ENCODE measurements at regions not wholly inside any gene's neighbourhood (a gene's known extent, or its start where the extent isn't known, plus 50 kb on each side); places are given as distances from the start of the nearest gene placed in this dataset.

DNA sequence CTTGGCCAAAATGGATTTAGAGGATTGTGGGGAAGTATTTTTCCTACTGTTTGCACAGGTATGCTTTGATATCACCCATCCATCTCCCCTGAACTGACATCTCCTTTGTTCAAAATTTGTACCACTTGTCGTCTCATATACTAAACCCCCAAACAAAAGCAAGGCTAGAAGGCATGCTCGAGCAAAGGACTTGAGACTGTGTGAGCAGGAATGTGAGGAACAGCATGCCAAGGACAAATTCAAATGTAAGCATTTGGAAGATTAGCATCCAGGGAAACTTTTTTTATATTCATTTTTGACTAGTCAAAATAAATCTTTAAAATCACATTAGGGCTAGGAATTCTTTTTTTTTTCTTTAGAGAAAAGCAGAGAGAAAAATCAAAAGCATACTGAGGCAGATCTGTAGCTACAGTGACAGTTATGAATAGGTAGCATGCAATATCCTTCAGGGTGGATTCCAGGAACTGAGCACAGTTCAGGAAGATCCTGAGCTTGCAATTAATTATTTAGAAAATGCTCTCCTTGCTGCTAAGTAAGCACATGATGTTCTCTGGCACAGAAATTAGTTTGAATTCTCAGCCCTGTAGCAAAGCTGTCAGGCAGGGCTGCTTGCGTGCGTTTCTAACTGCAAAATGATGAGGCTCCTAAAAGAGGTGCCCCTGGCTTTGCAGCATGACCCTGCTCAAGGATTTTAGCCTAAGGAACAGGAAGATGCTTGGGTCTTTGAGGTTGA is 327.7 kb downstream of the LRIG3 start:
- no peaks in the 10 kb centered on the region for H3K36me3 ChIP-seq (ENCODE audit: control insufficient read depth, insufficient read depth, low read length)
- H3K36me3 Mint-ChIP-seq: no peaks in the 10 kb centered on the region
- no peaks in the 10 kb centered on the region for H3K4me1 ChIP-seq (ENCODE audit: control insufficient read depth, insufficient read depth, low read length, poor library complexity, severe bottlenecking)
- ATAC-seq (ENCODE audit: low read depth in 2 of 2) (no peak), DNase-seq (no peak)
- no peak overlapping the region for H3K4me3 Mint-ChIP-seq
- no peaks in the 10 kb centered on the region for H3K27me3 Mint-ChIP-seq
- no peaks in the 10 kb centered on the region for H3K4me1 Mint-ChIP-seq
- H3K9me3 Mint-ChIP-seq: peaks cover 0 to 2% (median 0%) of the 10 kb centered on the region in 7 donors
- H3K27ac Mint-ChIP-seq: no peak overlapping the region
- no peaks in the 10 kb centered on the region for H3K27me3 ChIP-seq (ENCODE audit: control insufficient read depth, insufficient read depth, low read length)
- no peaks in the 10 kb centered on the region for H3K9me3 ChIP-seq (ENCODE audit: control insufficient read depth in 2 of 2, low read length in 2 of 2)
- no peak overlapping the region for H3K27ac ChIP-seq (ENCODE audit: insufficient read depth, low read length, poor library complexity, severe bottlenecking)
- no peak overlapping the region for H3K4me3 ChIP-seq (ENCODE audit: low read depth, low read length)

DNA sequence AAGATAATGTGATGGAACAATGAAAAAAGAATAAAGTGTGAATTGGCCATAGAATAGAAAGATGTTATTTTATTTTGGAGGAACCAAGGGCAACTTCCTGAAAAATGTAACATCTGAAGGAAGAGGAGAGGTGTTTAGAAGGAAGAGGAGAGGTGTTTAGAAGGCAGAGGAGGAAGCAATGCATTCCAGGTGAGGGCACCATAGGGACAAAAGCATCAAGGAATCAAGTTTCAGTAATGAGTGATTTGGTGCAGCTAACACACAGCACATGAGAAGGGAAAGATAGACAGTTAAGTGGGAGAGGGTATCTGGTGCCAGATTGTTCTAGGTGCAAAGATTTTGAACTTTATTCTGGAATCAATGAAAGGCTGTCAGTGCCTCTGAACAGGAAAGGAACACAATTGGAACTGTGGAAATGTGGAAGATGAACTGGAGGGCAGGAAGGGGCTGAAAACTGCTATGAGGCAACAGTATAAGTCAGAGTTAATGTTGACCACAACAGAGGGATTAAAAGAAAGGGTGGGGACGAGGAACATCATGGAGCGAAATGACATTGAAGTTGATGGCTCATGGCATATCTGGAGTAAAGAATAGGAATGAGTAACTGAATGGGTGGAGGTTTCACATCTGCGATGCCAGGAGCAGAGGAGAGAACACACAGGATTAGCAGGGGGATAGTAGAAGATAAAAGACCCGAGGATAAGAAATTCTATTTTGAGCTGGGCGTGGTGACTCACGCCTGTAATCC is 326.6 kb downstream of the LRIG3 start:
- H3K27ac ChIP-seq (ENCODE audit: insufficient read depth, low read length, poor library complexity, severe bottlenecking): no peak overlapping the region
- Mint-ChIP-seq H3K36me3 (no peaks in the 10 kb centered on the region), H3K27ac (no peak overlapping the region), H3K4me3 (no peak overlapping the region), H3K9me3 (peaks cover 0 to 3% (median 0%) of the 10 kb centered on the region in 7 donors), H3K4me1 (no peaks in the 10 kb centered on the region), H3K27me3 (no peaks in the 10 kb centered on the region)
- H3K4me1 ChIP-seq (ENCODE audit: control insufficient read depth, insufficient read depth, low read length, poor library complexity, severe bottlenecking): no peaks in the 10 kb centered on the region
- H3K27me3 ChIP-seq (ENCODE audit: control insufficient read depth, insufficient read depth, low read length): no peaks in the 10 kb centered on the region
- no peak for ATAC-seq (ENCODE audit: low read depth in 2 of 2)
- H3K9me3 ChIP-seq (ENCODE audit: control insufficient read depth in 2 of 2, low read length in 2 of 2): no peaks in the 10 kb centered on the region
- no peak for DNase-seq
- H3K36me3 ChIP-seq (ENCODE audit: control insufficient read depth, insufficient read depth, low read length): no peaks in the 10 kb centered on the region
- H3K4me3 ChIP-seq (ENCODE audit: low read depth, low read length): no peak overlapping the region

DNA sequence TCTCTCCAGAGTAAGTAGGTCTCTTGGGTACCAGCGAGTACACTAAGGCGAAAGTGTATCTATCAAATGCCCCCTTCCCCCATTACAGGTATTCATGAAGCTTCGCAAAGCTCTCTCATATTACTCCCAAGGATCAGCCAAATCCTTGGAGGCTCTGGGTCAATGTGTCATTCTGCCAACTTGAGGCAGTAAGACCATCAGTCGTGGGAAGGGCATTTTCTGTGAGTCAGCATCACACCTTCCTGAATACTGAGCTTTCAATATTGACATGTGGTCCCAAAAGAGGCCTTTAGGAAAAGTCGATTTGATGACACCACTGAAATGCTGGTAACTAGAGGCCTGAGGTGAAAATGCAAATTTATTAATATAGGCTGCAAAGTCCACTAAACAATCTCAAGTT is 323.9 kb downstream of the LRIG3 start:
- H3K36me3 Mint-ChIP-seq: no peaks in the 10 kb centered on the region
- Histone ChIP-seq H3K36me3 (ENCODE audit: control insufficient read depth, insufficient read depth, low read length) (no peaks in the 10 kb centered on the region), H3K4me1 (ENCODE audit: control insufficient read depth, insufficient read depth, low read length, poor library complexity, severe bottlenecking) (no peaks in the 10 kb centered on the region), H3K27me3 (ENCODE audit: control insufficient read depth, insufficient read depth, low read length) (no peaks in the 10 kb centered on the region), H3K9me3 (ENCODE audit: control insufficient read depth in 2 of 2, low read length in 2 of 2) (no peaks in the 10 kb centered on the region), H3K27ac (ENCODE audit: insufficient read depth, low read length, poor library complexity, severe bottlenecking) (no peak overlapping the region), H3K4me3 (ENCODE audit: low read depth, low read length) (no peak overlapping the region)
- DNase-seq (no peak), ATAC-seq (ENCODE audit: low read depth in 2 of 2) (no peak)
- H3K4me3 Mint-ChIP-seq: no peak overlapping the region
- H3K9me3 Mint-ChIP-seq: peaks cover 0 to 12% (median 1%) of the 10 kb centered on the region in 7 donors
- no peak overlapping the region for H3K27ac Mint-ChIP-seq
- no peaks in the 10 kb centered on the region for H3K27me3 Mint-ChIP-seq
- no peaks in the 10 kb centered on the region for H3K4me1 Mint-ChIP-seq

DNA sequence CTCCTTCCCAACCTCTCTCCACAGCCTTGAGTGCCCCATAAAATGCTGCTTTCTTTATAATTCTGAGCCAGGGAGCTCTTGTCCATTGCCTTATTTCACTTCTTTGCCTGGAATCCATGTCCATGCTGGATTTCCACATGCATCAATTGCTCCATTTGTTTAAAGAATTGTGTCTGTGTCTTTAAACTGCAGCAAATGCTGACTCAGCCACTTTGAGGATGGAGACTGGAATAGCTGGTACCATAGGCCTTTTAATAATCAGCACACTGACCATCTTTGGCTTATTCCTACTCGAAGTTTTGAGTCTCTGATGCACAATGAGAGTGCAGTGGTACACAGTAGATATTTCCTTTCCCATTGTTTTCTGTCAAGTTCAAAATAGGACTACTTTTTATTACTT is 318.8 kb downstream of the LRIG3 start:
- Mint-ChIP-seq H3K27me3 (no peaks in the 10 kb centered on the region), H3K4me1 (no peaks in the 10 kb centered on the region), H3K4me3 (no peak overlapping the region), H3K27ac (no peak overlapping the region), H3K9me3 (peaks cover 0 to 13% (median 2%) of the 10 kb centered on the region in 7 donors), H3K36me3 (no peaks in the 10 kb centered on the region)
- DNase-seq (no peak), ATAC-seq (ENCODE audit: low read depth in 2 of 2) (no peak)
- Histone ChIP-seq H3K36me3 (ENCODE audit: control insufficient read depth, insufficient read depth, low read length) (no peaks in the 10 kb centered on the region), H3K4me3 (ENCODE audit: low read depth, low read length) (no peak overlapping the region), H3K4me1 (ENCODE audit: control insufficient read depth, insufficient read depth, low read length, poor library complexity, severe bottlenecking) (no peaks in the 10 kb centered on the region), H3K9me3 (ENCODE audit: control insufficient read depth in 2 of 2, low read length in 2 of 2) (no peaks in the 10 kb centered on the region), H3K27ac (ENCODE audit: insufficient read depth, low read length, poor library complexity, severe bottlenecking) (no peak overlapping the region), H3K27me3 (ENCODE audit: control insufficient read depth, insufficient read depth, low read length) (no peaks in the 10 kb centered on the region)

DNA sequence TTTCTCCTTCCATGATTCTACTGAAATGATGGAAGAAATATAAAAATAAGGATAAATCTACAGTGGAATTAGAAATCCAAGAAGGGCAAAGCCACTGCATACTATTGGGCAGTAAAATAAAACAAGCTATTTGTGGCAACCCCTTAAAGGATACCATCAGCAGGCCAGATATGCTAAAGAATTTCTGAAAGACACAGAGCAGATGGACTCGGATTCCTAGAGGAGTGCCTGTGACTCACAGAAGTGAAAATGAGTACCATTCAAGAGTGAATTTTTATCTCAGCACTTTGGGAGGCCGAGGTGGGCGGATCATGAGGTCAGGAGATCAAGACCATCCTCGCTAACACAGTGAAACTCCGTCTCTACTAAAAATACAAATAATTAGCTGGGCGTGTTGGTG is 318.1 kb downstream of the LRIG3 start:
- H3K4me3 Mint-ChIP-seq: no peak overlapping the region
- no peak for ATAC-seq (ENCODE audit: low read depth in 2 of 2)

DNA sequence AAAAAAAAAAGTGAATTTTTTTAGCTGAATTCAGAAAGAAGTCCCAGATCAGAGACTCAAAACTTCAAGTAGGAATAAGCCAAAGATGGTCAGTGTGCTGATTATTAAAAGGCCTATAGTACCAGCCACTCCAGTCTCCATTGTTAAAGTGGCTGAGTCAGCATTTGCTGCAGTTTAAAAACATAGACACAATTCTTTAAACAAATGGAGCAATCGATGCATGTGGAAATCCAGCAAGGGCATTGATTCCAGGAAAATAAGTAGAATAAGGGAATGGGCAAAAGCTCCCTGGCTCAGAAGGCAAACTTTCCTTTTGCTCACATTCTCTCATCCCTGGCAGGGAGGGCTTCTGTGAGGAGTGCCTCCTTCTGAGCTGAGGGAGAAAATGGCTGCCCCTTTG is 317.6 kb downstream of the LRIG3 start:
- no peaks in the 10 kb centered on the region for H3K36me3 Mint-ChIP-seq
- H3K27me3 ChIP-seq (ENCODE audit: control insufficient read depth, insufficient read depth, low read length): no peaks in the 10 kb centered on the region
- DNase-seq (no peak), ATAC-seq (ENCODE audit: low read depth in 2 of 2) (no peak)
- H3K4me1 ChIP-seq (ENCODE audit: control insufficient read depth, insufficient read depth, low read length, poor library complexity, severe bottlenecking): no peaks in the 10 kb centered on the region
- no peak overlapping the region for H3K4me3 ChIP-seq (ENCODE audit: low read depth, low read length)
- H3K27ac Mint-ChIP-seq: no peak overlapping the region
- H3K36me3 ChIP-seq (ENCODE audit: control insufficient read depth, insufficient read depth, low read length): no peaks in the 10 kb centered on the region
- H3K4me3 Mint-ChIP-seq: no peak overlapping the region
- H3K4me1 Mint-ChIP-seq: no peaks in the 10 kb centered on the region
- H3K27ac ChIP-seq (ENCODE audit: insufficient read depth, low read length, poor library complexity, severe bottlenecking): no peak overlapping the region
- peaks cover 0 to 11% (median 3%) of the 10 kb centered on the region in 7 donors for H3K9me3 Mint-ChIP-seq
- H3K9me3 ChIP-seq (ENCODE audit: control insufficient read depth in 2 of 2, low read length in 2 of 2): no peaks in the 10 kb centered on the region
- no peaks in the 10 kb centered on the region for H3K27me3 Mint-ChIP-seq

More for the DNA sequence above, 318.1 kb downstream of the LRIG3 start:
- Mint-ChIP-seq H3K36me3 (no peaks in the 10 kb centered on the region), H3K4me1 (no peaks in the 10 kb centered on the region), H3K27ac (no peak overlapping the region), H3K27me3 (no peaks in the 10 kb centered on the region), H3K9me3 (peaks cover 0 to 13% (median 2%) of the 10 kb centered on the region in 7 donors)
- Histone ChIP-seq H3K4me3 (ENCODE audit: low read depth, low read length) (no peak overlapping the region), H3K27ac (ENCODE audit: insufficient read depth, low read length, poor library complexity, severe bottlenecking) (no peak overlapping the region), H3K36me3 (ENCODE audit: control insufficient read depth, insufficient read depth, low read length) (no peaks in the 10 kb centered on the region), H3K4me1 (ENCODE audit: control insufficient read depth, insufficient read depth, low read length, poor library complexity, severe bottlenecking) (no peaks in the 10 kb centered on the region), H3K27me3 (ENCODE audit: control insufficient read depth, insufficient read depth, low read length) (no peaks in the 10 kb centered on the region), H3K9me3 (ENCODE audit: control insufficient read depth in 2 of 2, low read length in 2 of 2) (no peaks in the 10 kb centered on the region)
- DNase-seq: no peak

DNA sequence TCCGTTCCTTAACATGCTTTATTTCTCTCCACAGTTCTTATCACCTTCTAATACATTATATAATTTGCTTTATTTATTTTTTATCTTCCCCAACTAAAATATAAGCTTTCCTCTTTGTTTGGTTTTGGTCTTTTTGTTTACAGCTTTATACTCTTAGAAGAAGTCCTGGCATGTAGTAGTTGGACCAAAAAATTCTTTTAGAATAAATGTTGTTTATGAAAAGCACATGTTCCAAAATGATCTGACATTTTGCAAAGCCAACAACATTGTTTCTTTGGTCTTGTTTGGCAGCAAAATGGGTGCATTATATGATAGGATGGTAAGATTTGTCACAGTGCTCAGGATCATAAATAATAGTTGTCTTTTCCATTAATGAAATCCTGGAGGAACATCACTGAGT is 312.5 kb downstream of the LRIG3 start:
- H3K4me3 ChIP-seq (ENCODE audit: low read depth, low read length): no peak overlapping the region
- Mint-ChIP-seq H3K9me3 (peaks cover 0 to 10% (median 3%) of the 10 kb centered on the region in 7 donors), H3K36me3 (no peaks in the 10 kb centered on the region), H3K4me3 (no peak overlapping the region), H3K4me1 (no peaks in the 10 kb centered on the region), H3K27ac (no peak overlapping the region), H3K27me3 (no peaks in the 10 kb centered on the region)
- ATAC-seq (ENCODE audit: low read depth in 2 of 2) (no peak), DNase-seq (no peak)
- H3K36me3 ChIP-seq (ENCODE audit: control insufficient read depth, insufficient read depth, low read length): no peaks in the 10 kb centered on the region
- H3K9me3 ChIP-seq (ENCODE audit: control insufficient read depth in 2 of 2, low read length in 2 of 2): no peaks in the 10 kb centered on the region
- H3K27me3 ChIP-seq (ENCODE audit: control insufficient read depth, insufficient read depth, low read length): no peaks in the 10 kb centered on the region
- H3K4me1 ChIP-seq (ENCODE audit: control insufficient read depth, insufficient read depth, low read length, poor library complexity, severe bottlenecking): no peaks in the 10 kb centered on the region
- H3K27ac ChIP-seq (ENCODE audit: insufficient read depth, low read length, poor library complexity, severe bottlenecking): no peak overlapping the region

DNA sequence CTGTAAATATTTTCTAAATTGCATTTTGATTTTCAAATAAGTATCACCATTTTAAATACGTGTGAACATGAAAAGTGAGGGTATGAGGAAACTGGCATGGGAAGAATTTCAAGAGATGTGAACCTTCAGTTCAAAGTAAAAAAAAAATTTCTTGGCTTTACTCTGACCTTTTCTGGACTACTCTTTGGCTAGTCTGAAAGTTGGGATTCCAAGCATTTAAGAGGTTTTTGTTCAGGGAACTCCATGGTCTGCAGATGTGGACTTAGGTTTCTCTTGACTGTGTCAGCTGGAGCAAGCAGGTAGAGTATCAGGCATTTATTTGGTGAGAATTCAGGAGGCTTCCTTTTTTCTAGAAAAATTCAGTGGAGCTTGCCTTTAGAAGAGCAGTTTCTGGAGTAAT is 311.6 kb downstream of the LRIG3 start:
- Histone ChIP-seq H3K27ac (ENCODE audit: insufficient read depth, low read length, poor library complexity, severe bottlenecking) (no peak overlapping the region), H3K9me3 (ENCODE audit: control insufficient read depth in 2 of 2, low read length in 2 of 2) (no peaks in the 10 kb centered on the region), H3K36me3 (ENCODE audit: control insufficient read depth, insufficient read depth, low read length) (no peaks in the 10 kb centered on the region), H3K27me3 (ENCODE audit: control insufficient read depth, insufficient read depth, low read length) (no peaks in the 10 kb centered on the region), H3K4me3 (ENCODE audit: low read depth, low read length) (no peak overlapping the region), H3K4me1 (ENCODE audit: control insufficient read depth, insufficient read depth, low read length, poor library complexity, severe bottlenecking) (no peaks in the 10 kb centered on the region)
- DNase-seq: no peak
- ATAC-seq (ENCODE audit: low read depth in 2 of 2): no peak
- Mint-ChIP-seq H3K36me3 (no peaks in the 10 kb centered on the region), H3K9me3 (peaks cover 0 to 10% (median 3%) of the 10 kb centered on the region in 7 donors), H3K4me3 (no peak overlapping the region), H3K27me3 (no peaks in the 10 kb centered on the region), H3K4me1 (no peaks in the 10 kb centered on the region), H3K27ac (no peak overlapping the region)

All from CD4-positive, CD25-positive, alpha-beta regulatory T cell (primary cell).